Spleen (tissue), 7 donors: ENCODE measurements at regions not wholly inside any gene's neighbourhood (a gene's known extent, or its start where the extent isn't known, plus 50 kb on each side); places are given as distances from the start of the nearest gene placed in this dataset.

Source experiments
- POLR2A ChIP-seq, 3 donors: fragments of 450-650 bp; IDR thresholded peaks; one replicate each; pipeline ENCODE4 v1.5.1; 2017; ENCODE audit warnings: antibody characterized with exemption in 3 of 3, mild to moderate bottlenecking in 1 of 3
- TF ChIP-seq, protein P1 (sequence below), 11 experiments: fragments of 200-600 bp in 7 of 11; fragments of 450-650 bp in 4 of 11; sonication (generic) in 4 of 11; IDR thresholded peaks in 8 of 11; conservative IDR thresholded peaks in 3 of 11; 1 replicate in 7 of 11; 2 replicates in 4 of 11; pipeline versions ENCODE4 v1.4.0 to v1.8.0; 2016 to 2021; ENCODE audit warnings: antibody characterized with exemption in 11 of 11, inconsistent platforms in 4 of 11, mild to moderate bottlenecking in 1 of 11
- donor health status: DM: no; HTN: no; CAD: no; lungs with moderate emphysema.
- donor health status: DM: no; HTN: no; CAD: no.
- donor health status: DM: no; HTN: no; CAD: no.

DNA sequence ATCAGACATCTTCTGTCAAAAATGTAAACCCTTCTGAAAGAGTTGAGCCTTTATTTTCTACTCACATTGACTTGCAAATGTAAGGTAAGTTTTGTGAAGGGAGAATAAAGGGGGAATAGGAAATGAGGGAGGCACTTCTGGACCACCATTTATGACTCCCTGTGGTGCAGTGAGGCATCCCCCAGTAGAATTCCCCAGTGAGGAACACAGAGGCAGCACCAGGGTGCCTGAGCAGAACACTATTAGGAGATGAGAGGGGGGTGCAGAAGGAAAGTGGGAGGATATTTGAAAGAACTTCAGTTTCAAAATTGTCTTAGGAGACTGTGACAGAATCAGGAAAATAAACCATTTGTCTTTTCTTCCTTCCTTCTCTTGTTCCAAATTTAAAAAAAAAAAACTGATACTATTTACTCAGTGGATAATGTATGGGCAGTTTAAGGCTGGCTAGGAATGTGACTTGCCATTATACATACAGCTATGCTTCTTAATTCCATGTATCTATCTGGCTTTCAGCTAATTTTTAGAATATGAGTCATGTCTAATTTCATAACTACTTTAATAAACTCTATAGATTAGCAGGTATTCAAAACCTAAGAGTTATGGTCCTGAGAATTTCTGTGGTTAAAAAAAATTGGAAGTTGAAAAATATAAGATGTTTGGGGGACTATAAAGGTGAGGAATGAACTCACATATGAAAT lies 478.1 kb upstream of the CHAC2 start:
- TF ChIP-seq, protein P1, sequence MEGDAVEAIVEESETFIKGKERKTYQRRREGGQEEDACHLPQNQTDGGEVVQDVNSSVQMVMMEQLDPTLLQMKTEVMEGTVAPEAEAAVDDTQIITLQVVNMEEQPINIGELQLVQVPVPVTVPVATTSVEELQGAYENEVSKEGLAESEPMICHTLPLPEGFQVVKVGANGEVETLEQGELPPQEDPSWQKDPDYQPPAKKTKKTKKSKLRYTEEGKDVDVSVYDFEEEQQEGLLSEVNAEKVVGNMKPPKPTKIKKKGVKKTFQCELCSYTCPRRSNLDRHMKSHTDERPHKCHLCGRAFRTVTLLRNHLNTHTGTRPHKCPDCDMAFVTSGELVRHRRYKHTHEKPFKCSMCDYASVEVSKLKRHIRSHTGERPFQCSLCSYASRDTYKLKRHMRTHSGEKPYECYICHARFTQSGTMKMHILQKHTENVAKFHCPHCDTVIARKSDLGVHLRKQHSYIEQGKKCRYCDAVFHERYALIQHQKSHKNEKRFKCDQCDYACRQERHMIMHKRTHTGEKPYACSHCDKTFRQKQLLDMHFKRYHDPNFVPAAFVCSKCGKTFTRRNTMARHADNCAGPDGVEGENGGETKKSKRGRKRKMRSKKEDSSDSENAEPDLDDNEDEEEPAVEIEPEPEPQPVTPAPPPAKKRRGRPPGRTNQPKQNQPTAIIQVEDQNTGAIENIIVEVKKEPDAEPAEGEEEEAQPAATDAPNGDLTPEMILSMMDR (IDR thresholded peaks at IDR 0.05 in 8 of 11, conservative IDR thresholded peaks at IDR 0.05 in 3 of 11): no peak
- no peak for TF ChIP-seq POLR2A (IDR thresholded peaks at IDR 0.05)
